HL-60 (cell line): ENCODE measurements at regions not wholly inside any gene's neighbourhood (a gene's known extent, or its start where the extent isn't known, plus 50 kb on each side); places are given as distances from the start of the nearest gene placed in this dataset.

Experiments
- GABPA ChIP-seq: IDR thresholded peaks from 2 replicates; pipeline ENCODE4 v1.6.1; 2012; ENCODE audit warnings: low read depth
- POLR2AphosphoS5 ChIP-seq: IDR thresholded peaks from 2 replicates; pipeline ENCODE4 v1.6.1; 2012; ENCODE audit warnings: low read depth
- SPI1 ChIP-seq: IDR thresholded peaks from 2 replicates; pipeline ENCODE4 v1.6.1; 2012; ENCODE audit warnings: low read depth, mild to moderate bottlenecking, borderline replicate concordance
- TF ChIP-seq, protein P1 (sequence below): IDR thresholded peaks from one replicate; pipeline ENCODE4 v1.5.1; 2011; ENCODE audit warnings: low read length, control low read depth, inconsistent platforms; ENCODE audit not compliant: insufficient read depth
- TF ChIP-seq, protein P2 (sequence below): IDR thresholded peaks from 2 replicates; pipeline ENCODE4 v1.6.1; 2012; ENCODE audit warnings: low read depth; ENCODE audit not compliant: insufficient replicate concordance

DNA sequence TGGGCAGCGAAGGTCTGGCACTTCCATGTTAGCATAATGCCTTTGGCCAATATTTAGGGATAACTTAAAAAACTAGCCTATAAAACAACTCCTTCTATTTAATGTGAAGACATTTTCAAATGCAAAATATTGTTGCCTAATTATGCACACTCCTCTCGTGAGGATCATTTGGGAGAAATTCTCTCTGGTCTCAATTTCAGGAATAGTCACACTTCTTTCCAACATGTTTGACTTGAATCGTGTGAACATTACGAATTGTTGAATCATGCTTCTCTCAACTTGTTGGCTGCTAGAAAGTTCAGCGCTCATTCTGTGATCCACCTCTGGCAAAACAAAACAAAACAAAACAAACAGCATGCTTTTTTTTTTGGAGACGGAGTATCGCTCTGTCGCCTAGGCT, 313.2 kb downstream of the SEC23A start:
- TF ChIP-seq, protein P1, sequence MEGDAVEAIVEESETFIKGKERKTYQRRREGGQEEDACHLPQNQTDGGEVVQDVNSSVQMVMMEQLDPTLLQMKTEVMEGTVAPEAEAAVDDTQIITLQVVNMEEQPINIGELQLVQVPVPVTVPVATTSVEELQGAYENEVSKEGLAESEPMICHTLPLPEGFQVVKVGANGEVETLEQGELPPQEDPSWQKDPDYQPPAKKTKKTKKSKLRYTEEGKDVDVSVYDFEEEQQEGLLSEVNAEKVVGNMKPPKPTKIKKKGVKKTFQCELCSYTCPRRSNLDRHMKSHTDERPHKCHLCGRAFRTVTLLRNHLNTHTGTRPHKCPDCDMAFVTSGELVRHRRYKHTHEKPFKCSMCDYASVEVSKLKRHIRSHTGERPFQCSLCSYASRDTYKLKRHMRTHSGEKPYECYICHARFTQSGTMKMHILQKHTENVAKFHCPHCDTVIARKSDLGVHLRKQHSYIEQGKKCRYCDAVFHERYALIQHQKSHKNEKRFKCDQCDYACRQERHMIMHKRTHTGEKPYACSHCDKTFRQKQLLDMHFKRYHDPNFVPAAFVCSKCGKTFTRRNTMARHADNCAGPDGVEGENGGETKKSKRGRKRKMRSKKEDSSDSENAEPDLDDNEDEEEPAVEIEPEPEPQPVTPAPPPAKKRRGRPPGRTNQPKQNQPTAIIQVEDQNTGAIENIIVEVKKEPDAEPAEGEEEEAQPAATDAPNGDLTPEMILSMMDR = no peak
- TF ChIP-seq GABPA (no peak), POLR2AphosphoS5 (no peak), SPI1 (no peak)
- TF ChIP-seq, protein P2, sequence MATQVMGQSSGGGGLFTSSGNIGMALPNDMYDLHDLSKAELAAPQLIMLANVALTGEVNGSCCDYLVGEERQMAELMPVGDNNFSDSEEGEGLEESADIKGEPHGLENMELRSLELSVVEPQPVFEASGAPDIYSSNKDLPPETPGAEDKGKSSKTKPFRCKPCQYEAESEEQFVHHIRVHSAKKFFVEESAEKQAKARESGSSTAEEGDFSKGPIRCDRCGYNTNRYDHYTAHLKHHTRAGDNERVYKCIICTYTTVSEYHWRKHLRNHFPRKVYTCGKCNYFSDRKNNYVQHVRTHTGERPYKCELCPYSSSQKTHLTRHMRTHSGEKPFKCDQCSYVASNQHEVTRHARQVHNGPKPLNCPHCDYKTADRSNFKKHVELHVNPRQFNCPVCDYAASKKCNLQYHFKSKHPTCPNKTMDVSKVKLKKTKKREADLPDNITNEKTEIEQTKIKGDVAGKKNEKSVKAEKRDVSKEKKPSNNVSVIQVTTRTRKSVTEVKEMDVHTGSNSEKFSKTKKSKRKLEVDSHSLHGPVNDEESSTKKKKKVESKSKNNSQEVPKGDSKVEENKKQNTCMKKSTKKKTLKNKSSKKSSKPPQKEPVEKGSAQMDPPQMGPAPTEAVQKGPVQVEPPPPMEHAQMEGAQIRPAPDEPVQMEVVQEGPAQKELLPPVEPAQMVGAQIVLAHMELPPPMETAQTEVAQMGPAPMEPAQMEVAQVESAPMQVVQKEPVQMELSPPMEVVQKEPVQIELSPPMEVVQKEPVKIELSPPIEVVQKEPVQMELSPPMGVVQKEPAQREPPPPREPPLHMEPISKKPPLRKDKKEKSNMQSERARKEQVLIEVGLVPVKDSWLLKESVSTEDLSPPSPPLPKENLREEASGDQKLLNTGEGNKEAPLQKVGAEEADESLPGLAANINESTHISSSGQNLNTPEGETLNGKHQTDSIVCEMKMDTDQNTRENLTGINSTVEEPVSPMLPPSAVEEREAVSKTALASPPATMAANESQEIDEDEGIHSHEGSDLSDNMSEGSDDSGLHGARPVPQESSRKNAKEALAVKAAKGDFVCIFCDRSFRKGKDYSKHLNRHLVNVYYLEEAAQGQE = no peak
